IMR-90 (cell line): ENCODE measurements at regions not wholly inside any gene's neighbourhood (a gene's known extent, or its start where the extent isn't known, plus 50 kb on each side); places are given as distances from the start of the nearest gene placed in this dataset.

ENCODE experiments used
- ATAC-seq: fragments of 200-7000 bp; cut with Tn5 transposase; 2 replicates; pipeline ENCODE4 v1.9.1; 2020; ENCODE audit warnings: low read depth, mild to moderate bottlenecking, moderate library complexity
- BruUV-seq: library from RNA; stranded (reverse); fragments of 400-500 nt; replicated peaks from 2 replicates; lab custom pipeline; 2021; lab: Mats Ljungman, UMichigan
- CTCF ChIA-PET: fragments of 300-600 bp; formaldehyde crosslinking; extraction: SDS; loops from one replicate; lab custom pipeline; 2021; ENCODE audit warnings: antibody characterized with exemption; lab: Yijun Ruan, JAX
- POLR2A ChIA-PET: fragments of 300-600 bp; sonication (Branson Sonifier 250); formaldehyde crosslinking; loops from one replicate; lab custom pipeline; 2022; ENCODE audit warnings: antibody characterized with exemption; ENCODE audit not compliant: unreplicated experiment; lab: Charles Lee
- DNase-seq: peaks from one replicate; pipeline ENCODE4 v3.0.0; 2013
- H2AFZ ChIP-seq: replicated peaks from 2 replicates; pipeline ENCODE3; 2013; ENCODE audit warnings: low read length, mild to moderate bottlenecking; ENCODE audit not compliant: poor library complexity
- H2AK5ac ChIP-seq: 2 replicates; pipeline ENCODE4 v1.6.1; 2013; ENCODE audit warnings: low read depth, low read length, inconsistent platforms
- H2AK9ac ChIP-seq: replicated peaks from 2 replicates; pipeline ENCODE3; 2013; ENCODE audit warnings: mild to moderate bottlenecking, low read depth, low read length, moderate library complexity; ENCODE audit not compliant: poor library complexity
- H2BK120ac ChIP-seq: 2 replicates; pipeline ENCODE4 v1.6.1; 2013; ENCODE audit warnings: low read depth, low read length, inconsistent platforms
- H2BK15ac ChIP-seq: 3 replicates; pipeline ENCODE4 v1.6.1; 2013; ENCODE audit warnings: low read depth, low read length, inconsistent platforms
- H2BK20ac ChIP-seq: 2 replicates; pipeline ENCODE4 v1.6.1; 2013; ENCODE audit warnings: low read depth, mild to moderate bottlenecking, inconsistent platforms, low read length, moderate library complexity
- H2BK5ac ChIP-seq: 2 replicates; pipeline ENCODE4 v1.6.1; 2013; ENCODE audit warnings: mild to moderate bottlenecking, low read depth, low read length, inconsistent platforms; ENCODE audit not compliant: poor library complexity, severe bottlenecking
- H3K14ac ChIP-seq: replicated peaks from 2 replicates; pipeline ENCODE4 v1.6.1; 2013; ENCODE audit warnings: low read depth, low read length, inconsistent platforms
- H3K18ac ChIP-seq: 2 replicates; pipeline ENCODE4 v1.6.1; 2013; ENCODE audit warnings: low read depth, low read length, control low read depth
- H3K23ac ChIP-seq: 2 replicates; pipeline ENCODE4 v1.6.1; 2013; ENCODE audit warnings: low read depth, low read length, inconsistent platforms
- H3K27ac ChIP-seq: 2 replicates; pipeline ENCODE4 v1.5.1; 2013; ENCODE audit warnings: mild to moderate bottlenecking, control low read depth, low read length; ENCODE audit not compliant: insufficient read depth
- H3K27me3 ChIP-seq: 2 replicates; pipeline ENCODE4 v1.6.1; 2013; ENCODE audit warnings: low read length; ENCODE audit not compliant: control insufficient read depth, insufficient read depth
- H3K36me3 ChIP-seq: 2 replicates; pipeline ENCODE4 v1.6.1; 2013; ENCODE audit warnings: low read length, mixed read lengths; ENCODE audit not compliant: control insufficient read depth, insufficient read depth
- H3K4ac ChIP-seq: 2 replicates; pipeline ENCODE4 v1.6.1; 2013; ENCODE audit warnings: low read depth, low read length, inconsistent platforms
- H3K4me1 ChIP-seq: 2 replicates; pipeline ENCODE4 v1.6.1; 2013; ENCODE audit warnings: low read length, mixed read lengths; ENCODE audit not compliant: control insufficient read depth, insufficient read depth
- H3K4me2 ChIP-seq: 2 replicates; pipeline ENCODE4 v1.6.1; 2013; ENCODE audit warnings: low read depth, mild to moderate bottlenecking, control low read depth, low read length, moderate library complexity
- H3K4me3 ChIP-seq: 2 replicates; pipeline ENCODE4 v1.5.1; 2013; ENCODE audit warnings: low read depth, mild to moderate bottlenecking, control low read depth, low read length, moderate library complexity; ENCODE audit not compliant: insufficient read depth
- H3K56ac ChIP-seq: 2 replicates; pipeline ENCODE4 v1.6.1; 2013; ENCODE audit warnings: low read length, inconsistent platforms; ENCODE audit not compliant: insufficient read depth; ENCODE audit errors: extremely low read depth
- H3K79me1 ChIP-seq, 2 experiments: 2 replicates each; pipeline ENCODE4 v1.6.1; 2013; ENCODE audit warnings: low read length in 2 of 2, inconsistent platforms in 1 of 2, low read depth in 1 of 2
- H3K9ac ChIP-seq: 2 replicates; pipeline ENCODE4 v1.6.1; 2013; ENCODE audit warnings: low read depth, low read length, control low read depth
- H3K9me1 ChIP-seq: 2 replicates; pipeline ENCODE4 v1.6.1; 2013; ENCODE audit warnings: low read length, inconsistent platforms; ENCODE audit not compliant: insufficient read depth
- H3K9me3 ChIP-seq: 2 replicates; pipeline ENCODE4 v1.6.1; 2013; ENCODE audit warnings: low read length; ENCODE audit not compliant: control insufficient read depth, insufficient read depth
- H4K20me1 ChIP-seq: 2 replicates; pipeline ENCODE4 v1.6.1; 2013; ENCODE audit warnings: low read length, inconsistent platforms; ENCODE audit not compliant: insufficient read depth
- H4K5ac ChIP-seq: 2 replicates; pipeline ENCODE4 v1.6.1; 2013; ENCODE audit warnings: mild to moderate bottlenecking, low read depth, low read length, control low read depth
- H4K8ac ChIP-seq, 2 experiments: 2 replicates each; pipeline ENCODE4 v1.6.1; 2013; ENCODE audit warnings: low read depth in 2 of 2, low read length in 2 of 2, control low read depth in 1 of 2, inconsistent platforms in 1 of 2
- H4K91ac ChIP-seq: 2 replicates; pipeline ENCODE4 v1.6.1; 2013; ENCODE audit warnings: low read depth, low read length, inconsistent platforms; ENCODE audit not compliant: insufficient read depth
- BHLHE40 ChIP-seq: fragments of 150-350 bp; IDR thresholded peaks from 2 replicates; pipeline ENCODE4 v1.6.1; 2016; ENCODE audit warnings: mild to moderate bottlenecking, low read depth, low read length
- CEBPB ChIP-seq: IDR thresholded peaks from 2 replicates; pipeline ENCODE4 v1.6.1; 2012; ENCODE audit warnings: low read depth, low read length, improper control_type of control experiment
- CHD1 ChIP-seq: IDR thresholded peaks from 2 replicates; pipeline ENCODE4 v1.6.1; 2012; ENCODE audit warnings: low read depth, low read length, improper control_type of control experiment
- FOS ChIP-seq: fragments of 150-350 bp; IDR thresholded peaks from 2 replicates; pipeline ENCODE4 v1.6.1; 2016; ENCODE audit warnings: low read depth, low read length
- MAFK ChIP-seq: IDR thresholded peaks from 2 replicates; pipeline ENCODE4 v1.6.1; 2012; ENCODE audit warnings: low read depth, low read length, improper control_type of control experiment
- MAZ ChIP-seq: IDR thresholded peaks from 2 replicates; pipeline ENCODE4 v1.6.1; 2012; ENCODE audit warnings: low read depth, mild to moderate bottlenecking, low read length, improper control_type of control experiment, moderate library complexity, borderline replicate concordance
- MXI1 ChIP-seq: IDR thresholded peaks from 2 replicates; pipeline ENCODE4 v1.6.1; 2012; ENCODE audit warnings: low read depth, mild to moderate bottlenecking, low read length, moderate library complexity, borderline replicate concordance
- NFE2L2 ChIP-seq: fragments of 150-350 bp; IDR thresholded peaks from 2 replicates; pipeline ENCODE4 v1.6.1; 2016; ENCODE audit warnings: low read depth, mild to moderate bottlenecking, low read length
- POLR2A ChIP-seq: IDR thresholded peaks from 2 replicates; pipeline ENCODE4 v1.6.1; 2012; ENCODE audit warnings: mild to moderate bottlenecking, low read depth, low read length
- RAD21 ChIP-seq: IDR thresholded peaks from 2 replicates; pipeline ENCODE4 v1.6.1; 2012; ENCODE audit warnings: low read length, improper control_type of control experiment
- RCOR1 ChIP-seq: IDR thresholded peaks from 2 replicates; pipeline ENCODE4 v1.6.1; 2012; ENCODE audit warnings: mild to moderate bottlenecking, low read length, improper control_type of control experiment; ENCODE audit not compliant: insufficient replicate concordance
- RFX5 ChIP-seq: IDR thresholded peaks from 2 replicates; pipeline ENCODE4 v1.8.0; 2012; ENCODE audit warnings: low read depth, mild to moderate bottlenecking, low read length, moderate library complexity
- SMC3 ChIP-seq: fragments of 150-350 bp; IDR thresholded peaks from 2 replicates; pipeline ENCODE4 v1.6.1; 2016; ENCODE audit warnings: low read depth, mild to moderate bottlenecking, antibody characterized with exemption, low read length, moderate library complexity
- USF2 ChIP-seq: fragments of 150-350 bp; IDR thresholded peaks from 2 replicates; pipeline ENCODE4 v1.6.1; 2017; ENCODE audit warnings: mild to moderate bottlenecking, antibody characterized with exemption, low read length, low read depth
- whole genome bisulfite sequencing, 2 experiments: methylation state at CpG; one replicate each; pipeline versions ENCODE4 v1.1.5 to v1.1.7; 2013; ENCODE audit warnings: missing lambda C conversion rate in 2 of 2; ENCODE audit not compliant: insufficient read length in 1 of 2; ENCODE audit errors: extremely low coverage in 2 of 2; 5-methylcytosine and 5-hydroxymethylcytosine counted together
- dilution Hi-C: fragments of 300-500 bp; cut with HindIII; formaldehyde crosslinking; loops from one replicate; pipeline ENCODE4 v1.14.3; 2018; ENCODE audit warnings: low sequenced_read_pairs; ENCODE audit not compliant: unreplicated experiment
- in situ Hi-C: fragments of 300-500 bp; cut with MboI; formaldehyde crosslinking; loops from 3 replicates; pipeline ENCODE4 v1.14.3; 2019; ENCODE audit warnings: low sequenced_read_pairs, inconsistent platforms, mixed read lengths
- intact Hi-C: fragments of 100-400 bp; cut with micrococcal nuclease; formaldehyde crosslinking; loops from 2 replicates; pipeline ENCODE4 v1.10.0; 2022
- TF ChIP-seq, protein P1 (sequence below): fragments of 150-350 bp; IDR thresholded peaks from 2 replicates; pipeline ENCODE4 v1.6.1; 2016; ENCODE audit warnings: low read depth, mild to moderate bottlenecking, low read length, moderate library complexity, borderline replicate concordance
- TF ChIP-seq, protein P2 (sequence below): conservative IDR thresholded peaks from 2 replicates; pipeline ENCODE4 v1.5.1; 2012; ENCODE audit warnings: mild to moderate bottlenecking, low read depth, low read length, improper control_type of control experiment

DNA sequence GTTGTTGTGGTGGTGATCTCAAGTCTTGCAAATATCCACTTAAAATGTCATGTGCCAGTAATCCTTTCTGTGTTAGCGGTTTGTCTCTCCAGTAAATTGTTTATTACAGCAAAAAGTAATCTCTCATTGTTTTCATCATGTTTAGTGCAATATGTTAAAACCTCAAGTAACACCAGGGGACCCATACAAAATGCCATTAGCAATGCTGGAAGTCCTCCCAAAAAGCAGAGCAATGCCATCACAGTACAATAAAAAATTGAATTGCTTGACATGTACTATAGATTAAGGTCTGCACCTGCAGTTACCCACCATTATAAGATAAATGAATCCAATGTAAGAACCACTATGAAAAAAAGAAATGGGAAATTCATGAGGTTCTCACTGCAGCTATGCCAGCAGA, 1606.5 kb downstream of the BRINP3 start:
- no peaks in the 10 kb centered on the region for H3K9me3 ChIP-seq
- dilution Hi-C loops (no loop called here), intact Hi-C loops (no loop called here), in situ Hi-C loops (no loop called here)
- H3K9me1 ChIP-seq: no peaks in the 10 kb centered on the region
- no peak overlapping the region for H2AK9ac ChIP-seq
- H2BK20ac ChIP-seq: no peak overlapping the region
- ChIA-PET POLR2A (interaction anchor here (0.7 kb wide), 1 partner anchor 1458 kb away, joined by 6 read pairs; no protein-coding TSS in a partner anchor), CTCF (no interaction called here)
- H2BK5ac ChIP-seq: no peak overlapping the region
- H3K36me3 ChIP-seq: no peaks in the 10 kb centered on the region
- no peak for ATAC-seq
- no CpG with 5 or more reads among the region's 1 CpG for WGBS, 2 experiments
- no peak overlapping the region for H2AK5ac ChIP-seq
- H3K4ac ChIP-seq: no peak overlapping the region
- no peak overlapping the region for H2BK15ac ChIP-seq
- DNase-seq: no peak
- no peak overlapping the region for H4K5ac ChIP-seq
- no peak overlapping the region for H3K27ac ChIP-seq
- H3K23ac ChIP-seq: no peak overlapping the region
- TF ChIP-seq, protein P1, sequence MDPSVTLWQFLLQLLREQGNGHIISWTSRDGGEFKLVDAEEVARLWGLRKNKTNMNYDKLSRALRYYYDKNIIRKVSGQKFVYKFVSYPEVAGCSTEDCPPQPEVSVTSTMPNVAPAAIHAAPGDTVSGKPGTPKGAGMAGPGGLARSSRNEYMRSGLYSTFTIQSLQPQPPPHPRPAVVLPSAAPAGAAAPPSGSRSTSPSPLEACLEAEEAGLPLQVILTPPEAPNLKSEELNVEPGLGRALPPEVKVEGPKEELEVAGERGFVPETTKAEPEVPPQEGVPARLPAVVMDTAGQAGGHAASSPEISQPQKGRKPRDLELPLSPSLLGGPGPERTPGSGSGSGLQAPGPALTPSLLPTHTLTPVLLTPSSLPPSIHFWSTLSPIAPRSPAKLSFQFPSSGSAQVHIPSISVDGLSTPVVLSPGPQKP: no peak
- TF ChIP-seq USF2: no peak
- no peak for TF ChIP-seq POLR2A
- no peak for TF ChIP-seq RAD21
- TF ChIP-seq BHLHE40: no peak
- no peak for TF ChIP-seq MAFK
- TF ChIP-seq, protein P2, sequence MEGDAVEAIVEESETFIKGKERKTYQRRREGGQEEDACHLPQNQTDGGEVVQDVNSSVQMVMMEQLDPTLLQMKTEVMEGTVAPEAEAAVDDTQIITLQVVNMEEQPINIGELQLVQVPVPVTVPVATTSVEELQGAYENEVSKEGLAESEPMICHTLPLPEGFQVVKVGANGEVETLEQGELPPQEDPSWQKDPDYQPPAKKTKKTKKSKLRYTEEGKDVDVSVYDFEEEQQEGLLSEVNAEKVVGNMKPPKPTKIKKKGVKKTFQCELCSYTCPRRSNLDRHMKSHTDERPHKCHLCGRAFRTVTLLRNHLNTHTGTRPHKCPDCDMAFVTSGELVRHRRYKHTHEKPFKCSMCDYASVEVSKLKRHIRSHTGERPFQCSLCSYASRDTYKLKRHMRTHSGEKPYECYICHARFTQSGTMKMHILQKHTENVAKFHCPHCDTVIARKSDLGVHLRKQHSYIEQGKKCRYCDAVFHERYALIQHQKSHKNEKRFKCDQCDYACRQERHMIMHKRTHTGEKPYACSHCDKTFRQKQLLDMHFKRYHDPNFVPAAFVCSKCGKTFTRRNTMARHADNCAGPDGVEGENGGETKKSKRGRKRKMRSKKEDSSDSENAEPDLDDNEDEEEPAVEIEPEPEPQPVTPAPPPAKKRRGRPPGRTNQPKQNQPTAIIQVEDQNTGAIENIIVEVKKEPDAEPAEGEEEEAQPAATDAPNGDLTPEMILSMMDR: no peak
- no peak for TF ChIP-seq CHD1
- TF ChIP-seq RFX5: no peak
- TF ChIP-seq MXI1: no peak
- no peak for TF ChIP-seq FOS
- TF ChIP-seq NFE2L2: no peak
- TF ChIP-seq MAZ: no peak
- no peak for TF ChIP-seq SMC3
- TF ChIP-seq RCOR1: no peak
- no peak for TF ChIP-seq CEBPB
- no TSS peak for BruUV-seq
- no peaks in the 10 kb centered on the region for H3K79me1 ChIP-seq
- H3K4me3 ChIP-seq: no peak overlapping the region
- no peaks in the 10 kb centered on the region for H3K27me3 ChIP-seq
- no peak overlapping the region for H3K9ac ChIP-seq
- no peaks in the 10 kb centered on the region for H4K20me1 ChIP-seq
- no peak overlapping the region for H2AFZ ChIP-seq
- H3K14ac ChIP-seq: no peak overlapping the region
- no peaks in the 10 kb centered on the region for H3K4me1 ChIP-seq
- no peak overlapping the region for H4K8ac ChIP-seq
- no peak overlapping the region for H3K18ac ChIP-seq
- no peak overlapping the region for H4K91ac ChIP-seq
- no peak overlapping the region for H3K56ac ChIP-seq
- no peak overlapping the region for H3K4me2 ChIP-seq
- no peak overlapping the region for H2BK120ac ChIP-seq
